ENCODE measurements at regions not wholly inside any gene's neighbourhood (a gene's known extent, or its start where the extent isn't known, plus 50 kb on each side); places are given as distances from the start of the nearest gene placed in this dataset.
"Not testable (repeated sequence)": the region's sequence is repeated elsewhere in the genome, so short reads cannot be mapped to it uniquely, and the experiment has no call there.

DNA sequence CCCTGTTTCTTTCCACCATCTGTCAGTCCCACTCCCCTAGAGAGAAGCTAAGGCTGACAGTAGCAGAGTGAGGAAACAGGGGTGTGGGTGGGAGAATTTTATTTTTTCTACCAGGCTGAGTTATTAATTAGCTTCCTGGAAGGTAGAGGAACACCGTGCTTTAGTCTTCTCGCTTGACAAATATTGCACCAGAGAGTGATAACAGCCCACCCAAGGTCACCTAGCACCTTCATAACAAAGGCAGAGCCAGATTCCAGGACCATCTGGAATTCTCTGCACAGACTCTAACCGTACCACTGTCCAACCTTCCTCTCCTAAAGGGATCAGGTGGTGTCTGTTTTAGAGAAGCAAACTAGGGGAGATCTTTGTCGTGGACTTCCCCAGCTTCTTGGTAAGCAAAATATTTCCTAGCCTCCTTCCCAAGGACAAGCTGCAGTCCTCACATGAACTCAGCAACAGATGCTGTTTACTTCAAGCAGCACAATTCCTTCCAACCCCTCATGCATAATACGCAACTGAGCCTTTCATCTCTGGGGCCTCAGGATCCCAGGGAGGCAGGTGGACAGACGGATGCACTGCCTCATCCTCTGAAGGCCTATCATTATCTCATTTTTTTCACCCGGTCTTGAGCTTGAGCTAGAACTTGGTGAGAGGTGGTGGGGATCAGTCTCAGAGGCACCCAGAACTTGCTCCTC, 308.7 kb upstream of the BRINP1 start:
- Histone ChIP-seq H3K4me3 (no peak overlapping the region), H3K4me1 (no peaks in the 10 kb centered on the region), H3K4me2 (no peak overlapping the region), H3K9me3 (no peaks in the 10 kb centered on the region), H3K27ac (no peak overlapping the region)
- FAIRE-seq (no peak), DNase-seq (ENCODE audit: low read depth in 1 of 2, low spot score in 1 of 2) (no peak), ATAC-seq (no peak)
- under 1% methylated on average over 7 of the region's 7 CpGs for WGBS (ENCODE audit: missing lambda C conversion rate)
- TF ChIP-seq FOXS1 (CRISPR knock-in tag; IDR thresholded peaks at IDR 0.05) (no peak), EHF (CRISPR knock-in tag; IDR thresholded peaks at IDR 0.05) (no peak), CHD2 (IDR thresholded peaks at IDR 0.05; ENCODE audit: low read length, partially characterized antibody) (no peak), CHD4 (IDR thresholded peaks at IDR 0.05; ENCODE audit: borderline replicate concordance) (no peak), MYC (IDR thresholded peaks at IDR 0.05; ENCODE audit: borderline replicate concordance, low read length) (no peak), HOXB5 (CRISPR knock-in tag; IDR thresholded peaks at IDR 0.05) (no peak), RFX5 (IDR thresholded peaks at IDR 0.05) (no peak), RCOR1 (IDR thresholded peaks at IDR 0.05; ENCODE audit: low read depth, low read length) (no peak), HDAC2 (IDR thresholded peaks at IDR 0.05) (no peak), GATA3 (IDR thresholded peaks at IDR 0.05; ENCODE audit: borderline replicate concordance) (no peak), CEBPB (IDR thresholded peaks at IDR 0.05) (no peak), JUN (IDR thresholded peaks at IDR 0.05) (no peak), BHLHE40 (IDR thresholded peaks at IDR 0.05; ENCODE audit: low read depth, low read length) (no peak), TP53 (CRISPR knock-in tag; IDR thresholded peaks at IDR 0.05) (no peak)
- TF ChIP-seq, protein P1, sequence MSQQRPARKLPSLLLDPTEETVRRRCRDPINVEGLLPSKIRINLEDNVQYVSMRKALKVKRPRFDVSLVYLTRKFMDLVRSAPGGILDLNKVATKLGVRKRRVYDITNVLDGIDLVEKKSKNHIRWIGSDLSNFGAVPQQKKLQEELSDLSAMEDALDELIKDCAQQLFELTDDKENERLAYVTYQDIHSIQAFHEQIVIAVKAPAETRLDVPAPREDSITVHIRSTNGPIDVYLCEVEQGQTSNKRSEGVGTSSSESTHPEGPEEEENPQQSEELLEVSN (IDR thresholded peaks at IDR 0.05; ENCODE audit: borderline replicate concordance, low read depth): no peak
- TF ChIP-seq, protein P2, sequence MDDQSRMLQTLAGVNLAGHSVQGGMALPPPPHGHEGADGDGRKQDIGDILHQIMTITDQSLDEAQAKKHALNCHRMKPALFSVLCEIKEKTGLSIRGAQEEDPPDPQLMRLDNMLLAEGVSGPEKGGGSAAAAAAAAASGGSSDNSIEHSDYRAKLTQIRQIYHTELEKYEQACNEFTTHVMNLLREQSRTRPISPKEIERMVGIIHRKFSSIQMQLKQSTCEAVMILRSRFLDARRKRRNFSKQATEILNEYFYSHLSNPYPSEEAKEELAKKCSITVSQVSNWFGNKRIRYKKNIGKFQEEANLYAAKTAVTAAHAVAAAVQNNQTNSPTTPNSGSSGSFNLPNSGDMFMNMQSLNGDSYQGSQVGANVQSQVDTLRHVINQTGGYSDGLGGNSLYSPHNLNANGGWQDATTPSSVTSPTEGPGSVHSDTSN (IDR thresholded peaks at IDR 0.05): no peak
- TF ChIP-seq, protein P3, sequence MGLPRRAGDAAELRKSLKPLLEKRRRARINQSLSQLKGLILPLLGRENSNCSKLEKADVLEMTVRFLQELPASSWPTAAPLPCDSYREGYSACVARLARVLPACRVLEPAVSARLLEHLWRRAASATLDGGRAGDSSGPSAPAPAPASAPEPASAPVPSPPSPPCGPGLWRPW (IDR thresholded peaks at IDR 0.05): no peak
- ChIA-PET CTCF (interaction anchor here (2.6 kb wide), 1 partner anchor 12 kb away, joined by 7 read pairs; no protein-coding TSS in a partner anchor), POLR2A (no interaction called here)

DNA sequence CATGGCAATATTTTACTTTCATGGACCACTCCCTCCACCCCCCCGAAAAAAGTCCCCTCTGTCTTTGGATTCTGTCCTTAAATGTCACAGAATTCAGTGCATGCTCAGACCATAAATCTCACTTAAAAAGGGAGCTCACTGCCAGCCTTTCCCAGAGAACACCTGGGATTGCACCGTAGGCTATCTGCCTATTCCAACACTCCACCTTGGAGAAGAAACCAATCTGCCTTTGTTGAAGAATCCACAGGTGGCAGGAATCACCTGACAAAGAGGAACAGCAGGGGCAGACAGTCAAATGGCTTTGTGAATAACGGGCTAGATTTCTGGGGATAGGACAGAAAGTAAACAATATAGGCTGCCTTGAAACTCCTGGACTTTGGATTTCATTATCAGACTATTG, 306.7 kb upstream of the BRINP1 start:
- DNase-seq (ENCODE audit: low read depth in 1 of 2, low spot score in 1 of 2) (no peak), FAIRE-seq (no peak), ATAC-seq (no peak)
- Histone ChIP-seq H3K4me3 (no peak overlapping the region), H3K4me1 (no peaks in the 10 kb centered on the region), H3K27ac (no peak overlapping the region), H3K4me2 (no peak overlapping the region), H3K9me3 (no peaks in the 10 kb centered on the region)
- POLR2A ChIA-PET: no interaction called here
- WGBS (ENCODE audit: missing lambda C conversion rate): 0% methylated on average over 3 of the region's 3 CpGs
- CTCF ChIA-PET: interaction anchor here (2.6 kb wide), 1 partner anchor 10 kb away, joined by 7 read pairs; no protein-coding TSS in a partner anchor
- TF ChIP-seq KDM1A (IDR thresholded peaks at IDR 0.05; ENCODE audit: low read depth) (no peak), HDAC2 (IDR thresholded peaks at IDR 0.05) (no peak), RNF2 (IDR thresholded peaks at IDR 0.05; ENCODE audit: borderline replicate concordance, low read depth) (no peak), NFE2L2 (conservative IDR thresholded peaks at IDR 0.05; ENCODE audit: low read length) (no peak), SREBF2 (IDR thresholded peaks at IDR 0.05) (no peak), HOXB5 (CRISPR knock-in tag; IDR thresholded peaks at IDR 0.05) (no peak)
- TF ChIP-seq, protein P2 (IDR thresholded peaks at IDR 0.05): no peak
- TF ChIP-seq, protein P1 (IDR thresholded peaks at IDR 0.05; ENCODE audit: borderline replicate concordance, low read depth): no peak

DNA sequence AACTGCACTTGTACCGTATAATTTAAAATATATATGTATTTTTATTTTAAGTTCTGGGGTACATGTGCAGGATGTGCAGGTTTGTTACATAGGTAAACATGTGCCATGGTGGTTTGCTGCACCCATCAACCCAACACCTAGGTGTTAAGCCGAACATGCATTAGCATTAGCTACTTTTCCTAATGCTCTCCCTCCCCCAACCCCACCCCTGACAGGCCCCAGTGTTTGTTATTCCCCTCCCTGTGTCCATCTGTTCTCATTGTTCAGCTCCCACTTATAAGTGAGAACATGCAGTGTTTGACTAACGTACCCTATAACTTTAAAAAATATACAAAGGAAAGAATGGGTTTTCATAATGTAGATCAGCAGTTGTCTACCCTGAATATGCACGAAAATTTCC, 303.5 kb upstream of the BRINP1 start:
- FAIRE-seq; H3K9me3 ChIP-seq; H3K4me3 ChIP-seq; ATAC-seq; POLR2A ChIA-PET; DNase-seq (ENCODE audit: low read depth in 1 of 2, low spot score in 1 of 2); H3K27ac ChIP-seq; H3K4me2 ChIP-seq; CTCF ChIA-PET; H3K4me1 ChIP-seq: not testable (repeated sequence)
- WGBS (ENCODE audit: missing lambda C conversion rate): 15% methylated on average over 4 of the region's 4 CpGs

Measured in A549 (cell line).